ENCODE measurements at regions not wholly inside any gene's neighbourhood (a gene's known extent, or its start where the extent isn't known, plus 50 kb on each side); places are given as distances from the start of the nearest gene placed in this dataset.

DNA sequence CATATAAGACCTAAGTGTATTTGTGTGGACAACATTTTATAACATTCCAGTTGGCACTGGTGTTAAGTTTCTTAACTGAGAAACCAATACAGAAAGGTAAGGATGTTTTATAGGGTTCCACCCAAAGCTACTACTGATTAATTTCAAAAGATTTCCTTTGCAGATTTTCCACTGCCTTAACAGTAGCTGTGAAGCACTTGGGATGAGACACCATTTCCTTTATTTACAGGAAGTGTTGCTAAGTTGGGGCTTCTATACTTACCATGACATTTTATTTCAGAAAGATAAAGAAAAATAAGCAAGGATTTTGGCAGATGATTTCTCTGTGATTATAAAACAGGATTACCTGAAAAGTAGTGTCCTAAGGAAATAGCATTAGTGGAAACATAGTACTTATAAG, 234.3 kb downstream of the CALCRL start:
- TF ChIP-seq, protein P1, sequence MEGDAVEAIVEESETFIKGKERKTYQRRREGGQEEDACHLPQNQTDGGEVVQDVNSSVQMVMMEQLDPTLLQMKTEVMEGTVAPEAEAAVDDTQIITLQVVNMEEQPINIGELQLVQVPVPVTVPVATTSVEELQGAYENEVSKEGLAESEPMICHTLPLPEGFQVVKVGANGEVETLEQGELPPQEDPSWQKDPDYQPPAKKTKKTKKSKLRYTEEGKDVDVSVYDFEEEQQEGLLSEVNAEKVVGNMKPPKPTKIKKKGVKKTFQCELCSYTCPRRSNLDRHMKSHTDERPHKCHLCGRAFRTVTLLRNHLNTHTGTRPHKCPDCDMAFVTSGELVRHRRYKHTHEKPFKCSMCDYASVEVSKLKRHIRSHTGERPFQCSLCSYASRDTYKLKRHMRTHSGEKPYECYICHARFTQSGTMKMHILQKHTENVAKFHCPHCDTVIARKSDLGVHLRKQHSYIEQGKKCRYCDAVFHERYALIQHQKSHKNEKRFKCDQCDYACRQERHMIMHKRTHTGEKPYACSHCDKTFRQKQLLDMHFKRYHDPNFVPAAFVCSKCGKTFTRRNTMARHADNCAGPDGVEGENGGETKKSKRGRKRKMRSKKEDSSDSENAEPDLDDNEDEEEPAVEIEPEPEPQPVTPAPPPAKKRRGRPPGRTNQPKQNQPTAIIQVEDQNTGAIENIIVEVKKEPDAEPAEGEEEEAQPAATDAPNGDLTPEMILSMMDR (IDR thresholded peaks at IDR 0.05) = no peak
- no peak for TF ChIP-seq POLR2A (IDR thresholded peaks at IDR 0.05)
